ENCODE measurements at regions not wholly inside any gene's neighbourhood (a gene's known extent, or its start where the extent isn't known, plus 50 kb on each side); places are given as distances from the start of the nearest gene placed in this dataset.

- DNase-seq (ENCODE audit: low read depth in 1 of 2, low spot score in 1 of 2): no peak
- H3K27me3 ChIP-seq (ENCODE audit: insufficient read depth, poor library complexity, severe bottlenecking): peaks cover 2% of the 10 kb centered on the region
- H3K4me3 ChIP-seq (replicated peaks; ENCODE audit: insufficient read depth, low read length): no peak overlapping the region
- TF ChIP-seq GABPA (IDR thresholded peaks at IDR 0.05; ENCODE audit: low read depth) (no peak), SPI1 (IDR thresholded peaks at IDR 0.05; ENCODE audit: borderline replicate concordance, low read depth) (no peak), POLR2AphosphoS5 (IDR thresholded peaks at IDR 0.05; ENCODE audit: low read depth) (no peak)
- TF ChIP-seq, protein P1, sequence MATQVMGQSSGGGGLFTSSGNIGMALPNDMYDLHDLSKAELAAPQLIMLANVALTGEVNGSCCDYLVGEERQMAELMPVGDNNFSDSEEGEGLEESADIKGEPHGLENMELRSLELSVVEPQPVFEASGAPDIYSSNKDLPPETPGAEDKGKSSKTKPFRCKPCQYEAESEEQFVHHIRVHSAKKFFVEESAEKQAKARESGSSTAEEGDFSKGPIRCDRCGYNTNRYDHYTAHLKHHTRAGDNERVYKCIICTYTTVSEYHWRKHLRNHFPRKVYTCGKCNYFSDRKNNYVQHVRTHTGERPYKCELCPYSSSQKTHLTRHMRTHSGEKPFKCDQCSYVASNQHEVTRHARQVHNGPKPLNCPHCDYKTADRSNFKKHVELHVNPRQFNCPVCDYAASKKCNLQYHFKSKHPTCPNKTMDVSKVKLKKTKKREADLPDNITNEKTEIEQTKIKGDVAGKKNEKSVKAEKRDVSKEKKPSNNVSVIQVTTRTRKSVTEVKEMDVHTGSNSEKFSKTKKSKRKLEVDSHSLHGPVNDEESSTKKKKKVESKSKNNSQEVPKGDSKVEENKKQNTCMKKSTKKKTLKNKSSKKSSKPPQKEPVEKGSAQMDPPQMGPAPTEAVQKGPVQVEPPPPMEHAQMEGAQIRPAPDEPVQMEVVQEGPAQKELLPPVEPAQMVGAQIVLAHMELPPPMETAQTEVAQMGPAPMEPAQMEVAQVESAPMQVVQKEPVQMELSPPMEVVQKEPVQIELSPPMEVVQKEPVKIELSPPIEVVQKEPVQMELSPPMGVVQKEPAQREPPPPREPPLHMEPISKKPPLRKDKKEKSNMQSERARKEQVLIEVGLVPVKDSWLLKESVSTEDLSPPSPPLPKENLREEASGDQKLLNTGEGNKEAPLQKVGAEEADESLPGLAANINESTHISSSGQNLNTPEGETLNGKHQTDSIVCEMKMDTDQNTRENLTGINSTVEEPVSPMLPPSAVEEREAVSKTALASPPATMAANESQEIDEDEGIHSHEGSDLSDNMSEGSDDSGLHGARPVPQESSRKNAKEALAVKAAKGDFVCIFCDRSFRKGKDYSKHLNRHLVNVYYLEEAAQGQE (IDR thresholded peaks at IDR 0.05; ENCODE audit: insufficient replicate concordance, low read depth): no peak
- TF ChIP-seq, protein P2, sequence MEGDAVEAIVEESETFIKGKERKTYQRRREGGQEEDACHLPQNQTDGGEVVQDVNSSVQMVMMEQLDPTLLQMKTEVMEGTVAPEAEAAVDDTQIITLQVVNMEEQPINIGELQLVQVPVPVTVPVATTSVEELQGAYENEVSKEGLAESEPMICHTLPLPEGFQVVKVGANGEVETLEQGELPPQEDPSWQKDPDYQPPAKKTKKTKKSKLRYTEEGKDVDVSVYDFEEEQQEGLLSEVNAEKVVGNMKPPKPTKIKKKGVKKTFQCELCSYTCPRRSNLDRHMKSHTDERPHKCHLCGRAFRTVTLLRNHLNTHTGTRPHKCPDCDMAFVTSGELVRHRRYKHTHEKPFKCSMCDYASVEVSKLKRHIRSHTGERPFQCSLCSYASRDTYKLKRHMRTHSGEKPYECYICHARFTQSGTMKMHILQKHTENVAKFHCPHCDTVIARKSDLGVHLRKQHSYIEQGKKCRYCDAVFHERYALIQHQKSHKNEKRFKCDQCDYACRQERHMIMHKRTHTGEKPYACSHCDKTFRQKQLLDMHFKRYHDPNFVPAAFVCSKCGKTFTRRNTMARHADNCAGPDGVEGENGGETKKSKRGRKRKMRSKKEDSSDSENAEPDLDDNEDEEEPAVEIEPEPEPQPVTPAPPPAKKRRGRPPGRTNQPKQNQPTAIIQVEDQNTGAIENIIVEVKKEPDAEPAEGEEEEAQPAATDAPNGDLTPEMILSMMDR (IDR thresholded peaks at IDR 0.05; ENCODE audit: insufficient read depth, low read length): no peak
- no peak overlapping the region for H3K27ac ChIP-seq (replicated peaks)
Observed at GRCh38 chr21:35719080-35719479, 341.2 kb downstream of the SETD4 start.

DNA sequence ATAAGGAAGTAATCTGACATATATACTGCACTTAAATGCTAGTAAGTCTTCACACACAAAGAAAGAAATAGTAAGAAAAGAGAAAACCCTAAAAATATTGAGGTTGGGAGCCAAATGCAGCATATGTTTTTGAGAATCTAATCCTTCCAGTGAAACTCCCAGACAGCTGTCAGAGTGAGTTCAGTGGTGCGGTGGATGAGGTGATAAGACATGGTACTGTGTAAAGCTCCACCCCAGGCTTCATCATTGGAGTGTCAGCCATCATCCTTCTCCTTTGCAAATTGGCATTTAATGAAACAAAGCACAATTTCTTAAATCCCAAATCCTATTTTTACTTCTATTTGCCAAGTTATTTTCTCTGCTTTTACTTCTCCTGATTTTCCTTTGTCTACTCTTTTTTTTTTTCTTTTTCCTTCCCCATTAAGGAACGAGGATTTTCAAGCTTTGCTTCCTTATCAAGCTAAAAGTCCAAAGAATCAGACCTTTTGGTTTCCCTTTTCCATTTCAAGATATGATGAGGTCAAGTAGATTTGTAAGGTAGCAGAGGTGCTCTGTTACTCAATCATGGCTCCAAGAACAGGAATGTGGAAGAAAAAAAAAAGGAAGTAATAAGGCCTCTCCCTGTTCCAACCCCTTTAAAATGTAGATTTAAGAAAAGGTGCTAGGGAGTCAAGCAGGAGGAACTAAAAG, 343.3 kb downstream of the SETD4 start:
- peaks cover 2% of the 10 kb centered on the region for H3K27me3 ChIP-seq (ENCODE audit: insufficient read depth, poor library complexity, severe bottlenecking)
- no peak overlapping the region for H3K27ac ChIP-seq (replicated peaks)
- no peak overlapping the region for H3K4me3 ChIP-seq (replicated peaks; ENCODE audit: insufficient read depth, low read length)
- TF ChIP-seq GABPA (IDR thresholded peaks at IDR 0.05; ENCODE audit: low read depth) (no peak), SPI1 (IDR thresholded peaks at IDR 0.05; ENCODE audit: borderline replicate concordance, low read depth) (no peak), POLR2AphosphoS5 (IDR thresholded peaks at IDR 0.05; ENCODE audit: low read depth) (no peak)
- TF ChIP-seq, protein P1 (IDR thresholded peaks at IDR 0.05; ENCODE audit: insufficient replicate concordance, low read depth): no peak
- TF ChIP-seq, protein P2 (IDR thresholded peaks at IDR 0.05; ENCODE audit: insufficient read depth, low read length): no peak
- no peak for DNase-seq (ENCODE audit: low read depth in 1 of 2, low spot score in 1 of 2)

DNA sequence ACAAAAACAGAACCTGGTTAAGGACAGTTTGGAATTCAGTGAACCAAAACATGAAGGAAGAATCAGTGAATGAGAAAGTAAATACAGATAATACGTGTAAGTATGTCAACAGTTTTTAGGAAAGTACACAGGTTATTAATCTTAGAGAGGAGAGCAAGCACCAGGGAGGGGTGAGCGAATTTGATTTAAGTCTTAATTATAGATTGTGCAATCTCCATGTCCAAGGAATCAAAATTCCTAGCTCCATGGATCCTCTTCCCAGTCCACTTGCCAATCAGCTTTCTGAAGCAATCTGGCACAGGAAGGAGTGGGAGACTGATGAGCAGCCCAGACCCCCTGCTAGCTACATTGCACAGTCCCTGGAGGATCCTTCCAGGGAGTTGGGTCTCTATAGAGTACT, 346.4 kb downstream of the SETD4 start:
- peaks cover 2% of the 10 kb centered on the region for H3K27me3 ChIP-seq (ENCODE audit: insufficient read depth, poor library complexity, severe bottlenecking)
- DNase-seq (ENCODE audit: low read depth in 1 of 2, low spot score in 1 of 2): no peak

More for the DNA sequence above, 346.4 kb downstream of the SETD4 start:
- H3K4me3 ChIP-seq (replicated peaks; ENCODE audit: insufficient read depth, low read length): no peak overlapping the region
- H3K27ac ChIP-seq (replicated peaks): no peak overlapping the region
- TF ChIP-seq POLR2AphosphoS5 (IDR thresholded peaks at IDR 0.05; ENCODE audit: low read depth): no peak
- no peak for TF ChIP-seq SPI1 (IDR thresholded peaks at IDR 0.05; ENCODE audit: borderline replicate concordance, low read depth)
- TF ChIP-seq, protein P2 (IDR thresholded peaks at IDR 0.05; ENCODE audit: insufficient read depth, low read length): no peak
- TF ChIP-seq, protein P1 (IDR thresholded peaks at IDR 0.05; ENCODE audit: insufficient replicate concordance, low read depth): no peak

All from HL-60 (cell line).